HFF-Myc (cell line): ENCODE measurements at regions not wholly inside any gene's neighbourhood (a gene's known extent, or its start where the extent isn't known, plus 50 kb on each side); places are given as distances from the start of the nearest gene placed in this dataset.
"Not testable (repeated sequence)": the region's sequence is repeated elsewhere in the genome, so short reads cannot be mapped to it uniquely, and the experiment has no call there.

ENCODE experiments used
- DNase-seq: peaks from one replicate; pipeline ENCODE4 v3.0.0-alpha.2; 2011; ENCODE audit warnings: low read depth; ENCODE audit errors: extremely low read depth
- H3K4me3 ChIP-seq: replicated peaks from 2 replicates; pipeline ENCODE4 v1.5.1; 2011; ENCODE audit warnings: low read depth, mild to moderate bottlenecking, control low read depth, low read length
- TF ChIP-seq, protein P1 (sequence below): IDR thresholded peaks from 2 replicates; pipeline ENCODE4 v1.5.1; 2012; ENCODE audit warnings: mild to moderate bottlenecking, low read depth, low read length, control low read depth; ENCODE audit errors: missing control alignments

DNA sequence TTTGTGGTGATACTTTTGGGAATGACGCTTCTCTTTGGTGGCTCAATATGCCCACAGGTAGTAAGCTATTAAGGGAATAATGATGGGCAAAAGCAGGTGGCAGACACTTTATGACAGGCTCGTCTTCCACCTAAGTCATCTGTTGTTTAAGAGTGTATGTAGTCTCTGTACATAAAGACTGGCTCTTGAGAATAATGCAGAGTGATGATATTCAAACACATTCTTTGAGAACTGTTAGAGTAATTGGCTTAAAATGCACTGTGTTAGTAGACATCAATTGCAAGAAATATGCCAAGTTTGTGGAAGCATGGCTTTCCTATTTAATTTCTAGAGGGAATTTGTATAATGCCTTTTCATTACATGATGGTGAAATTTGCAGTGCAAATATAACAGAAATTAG is 694.8 kb upstream of the MIS18BP1 start:
- DNase-seq, result no peak
- H3K4me3 ChIP-seq, result no peak overlapping the region
- TF ChIP-seq, protein P1, sequence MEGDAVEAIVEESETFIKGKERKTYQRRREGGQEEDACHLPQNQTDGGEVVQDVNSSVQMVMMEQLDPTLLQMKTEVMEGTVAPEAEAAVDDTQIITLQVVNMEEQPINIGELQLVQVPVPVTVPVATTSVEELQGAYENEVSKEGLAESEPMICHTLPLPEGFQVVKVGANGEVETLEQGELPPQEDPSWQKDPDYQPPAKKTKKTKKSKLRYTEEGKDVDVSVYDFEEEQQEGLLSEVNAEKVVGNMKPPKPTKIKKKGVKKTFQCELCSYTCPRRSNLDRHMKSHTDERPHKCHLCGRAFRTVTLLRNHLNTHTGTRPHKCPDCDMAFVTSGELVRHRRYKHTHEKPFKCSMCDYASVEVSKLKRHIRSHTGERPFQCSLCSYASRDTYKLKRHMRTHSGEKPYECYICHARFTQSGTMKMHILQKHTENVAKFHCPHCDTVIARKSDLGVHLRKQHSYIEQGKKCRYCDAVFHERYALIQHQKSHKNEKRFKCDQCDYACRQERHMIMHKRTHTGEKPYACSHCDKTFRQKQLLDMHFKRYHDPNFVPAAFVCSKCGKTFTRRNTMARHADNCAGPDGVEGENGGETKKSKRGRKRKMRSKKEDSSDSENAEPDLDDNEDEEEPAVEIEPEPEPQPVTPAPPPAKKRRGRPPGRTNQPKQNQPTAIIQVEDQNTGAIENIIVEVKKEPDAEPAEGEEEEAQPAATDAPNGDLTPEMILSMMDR, result no peak

DNA sequence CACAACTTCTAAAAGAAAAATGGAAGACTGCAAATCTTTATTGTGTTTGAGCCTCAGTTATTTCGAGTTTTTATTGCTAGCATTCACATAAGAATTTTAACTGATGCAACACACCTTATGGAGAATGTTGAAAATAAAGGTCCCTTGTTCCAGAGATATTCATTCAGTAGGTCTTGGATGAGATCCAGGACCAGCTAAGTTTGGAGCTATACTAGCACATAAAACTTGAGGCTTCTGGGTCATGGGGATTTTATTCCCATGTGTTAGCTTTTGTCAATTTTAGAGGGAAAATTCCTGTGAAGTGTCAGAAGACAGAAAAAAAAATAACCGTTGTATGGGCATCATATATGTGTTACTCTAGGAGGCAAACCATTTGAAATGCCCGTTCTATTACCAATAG is 693.2 kb upstream of the MIS18BP1 start:
- DNase-seq, result no peak
- TF ChIP-seq, protein P1, result no peak
- H3K4me3 ChIP-seq, result no peak overlapping the region

DNA sequence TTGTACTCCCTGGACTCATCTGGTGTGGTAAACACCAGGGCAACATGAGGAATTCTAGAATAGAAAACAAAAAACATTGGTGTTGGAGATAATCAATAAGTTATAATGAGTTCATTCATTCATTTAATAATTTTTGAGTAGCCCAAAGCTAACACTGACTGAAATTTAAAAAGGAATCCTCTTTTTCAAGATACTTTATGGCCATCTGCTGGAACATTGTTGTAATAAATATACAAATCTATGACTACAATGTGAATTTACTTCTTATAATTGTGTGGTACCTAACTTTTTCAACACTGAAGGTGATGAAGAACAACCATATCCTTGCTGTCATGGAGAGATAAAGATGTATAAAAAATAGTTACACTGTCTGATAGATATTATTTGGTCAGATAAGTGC is 687.3 kb upstream of the MIS18BP1 start:
- TF ChIP-seq, protein P1, result no peak
- no peak for DNase-seq
- no peak overlapping the region for H3K4me3 ChIP-seq

DNA sequence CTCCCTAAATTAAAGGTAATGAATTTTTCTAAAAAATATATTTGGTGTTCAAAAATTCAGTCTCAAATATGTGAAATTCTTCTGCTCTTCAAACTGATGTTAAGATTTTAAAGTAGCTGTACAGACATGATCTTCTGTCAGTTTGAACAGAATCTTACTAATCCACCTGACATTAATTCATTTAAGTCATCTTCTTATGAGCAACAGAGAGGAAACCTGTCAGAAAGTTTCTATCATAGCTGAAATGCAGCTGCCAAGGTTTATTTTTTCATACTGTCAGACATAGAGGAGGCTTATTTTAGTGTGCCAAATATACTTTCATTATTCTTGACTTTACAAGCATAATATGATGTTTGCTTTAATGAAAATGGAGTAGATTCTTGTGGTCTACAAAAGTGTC is 686.6 kb upstream of the MIS18BP1 start:
- no peak for DNase-seq
- H3K4me3 ChIP-seq, result no peak overlapping the region
- TF ChIP-seq, protein P1, result no peak

DNA sequence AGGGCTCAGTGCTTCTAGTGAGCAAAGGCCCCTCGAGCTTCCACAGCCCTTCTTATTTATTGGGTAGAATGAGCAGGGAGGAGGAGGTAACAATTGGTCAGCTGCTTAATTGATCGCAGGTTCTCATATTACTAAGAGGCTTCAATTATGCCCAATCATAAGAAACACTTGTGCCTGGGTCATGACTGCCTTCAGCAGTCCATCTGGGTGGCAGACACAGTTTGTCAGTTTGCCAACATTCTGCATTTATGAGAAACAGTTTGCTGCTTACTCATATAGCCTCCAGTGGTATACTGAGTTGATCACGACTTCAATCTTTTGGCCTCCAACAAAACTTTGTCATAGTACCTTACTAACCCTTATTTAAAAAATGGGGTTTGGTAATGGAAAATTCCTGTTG is 667.0 kb upstream of the MIS18BP1 start:
- not testable (repeated sequence) for H3K4me3 ChIP-seq

DNA sequence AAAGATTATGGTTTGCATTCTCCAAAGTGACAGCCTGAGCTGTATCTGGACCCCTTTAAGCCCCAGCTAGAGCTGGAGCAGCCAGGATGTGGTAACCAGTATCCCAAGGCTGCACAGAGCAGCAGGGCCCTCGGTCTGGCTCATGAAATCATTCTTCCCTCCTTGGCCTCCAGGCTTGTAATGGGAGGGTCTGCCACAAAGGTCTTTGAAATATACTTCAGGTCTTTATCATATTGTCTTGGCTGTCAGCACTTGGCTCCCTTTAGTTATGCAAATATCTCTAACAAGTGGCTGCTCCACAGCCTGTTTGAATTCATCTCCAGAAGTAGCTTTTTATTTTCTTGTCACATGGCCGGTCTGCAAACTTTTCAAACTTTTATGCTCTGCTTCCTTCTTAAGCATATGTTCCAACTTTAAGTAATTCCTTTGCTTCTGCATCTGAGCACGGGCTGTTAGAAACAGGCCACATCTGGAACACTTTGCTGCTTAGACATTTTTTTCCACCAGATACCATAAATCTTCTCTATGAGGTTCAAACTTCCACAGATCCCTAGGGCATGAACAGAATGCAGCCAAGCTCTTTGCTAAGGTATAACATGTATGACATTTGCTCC is 663.4 kb upstream of the MIS18BP1 start:
- DNase-seq, result no peak
- TF ChIP-seq, protein P1, result no peak
- no peak overlapping the region for H3K4me3 ChIP-seq

More for the DNA sequence above, 667.0 kb upstream of the MIS18BP1 start:
- not testable (repeated sequence) for DNase-seq

DNA sequence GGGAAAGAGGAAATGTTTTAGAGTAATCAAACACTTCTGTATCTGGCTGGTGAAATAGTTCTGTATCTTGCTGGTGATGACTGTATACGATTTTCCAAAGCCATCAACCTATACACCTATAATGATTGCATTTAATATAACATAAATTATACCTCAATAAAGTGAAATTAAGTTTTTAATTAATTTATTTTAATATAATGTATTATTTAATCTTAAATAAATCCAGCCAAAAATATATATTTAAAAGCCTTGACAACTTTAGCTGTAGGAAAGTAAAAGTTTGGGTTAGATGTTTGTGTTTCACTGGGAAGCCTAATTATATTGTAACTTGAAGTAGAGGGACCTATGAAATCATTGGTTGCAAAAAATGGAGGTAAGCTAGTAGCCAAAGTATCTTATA is 654.8 kb upstream of the MIS18BP1 start:
- TF ChIP-seq, protein P1, result no peak
- no peak overlapping the region for H3K4me3 ChIP-seq
- DNase-seq, result no peak
